K562 (cell line): ENCODE measurements at regions not wholly inside any gene's neighbourhood (a gene's known extent, or its start where the extent isn't known, plus 50 kb on each side); places are given as distances from the start of the nearest gene placed in this dataset.
"Not testable (repeated sequence)": the region's sequence is repeated elsewhere in the genome, so short reads cannot be mapped to it uniquely, and the experiment has no call there.

Experiments
- LARP7 ChIP-seq: fragments of 450-650 bp; IDR thresholded peaks from 2 replicates; pipeline ENCODE4 v1.6.1; 2016
- TF ChIP-seq, protein P1 (sequence below): fragments of 450-650 bp; formaldehyde crosslinking; IDR thresholded peaks from 2 replicates; pipeline ENCODE4 v1.4.0; 2020; ENCODE audit warnings: mild to moderate bottlenecking, moderate library complexity
- TF ChIP-seq, protein P2 (sequence below): IDR thresholded peaks from 2 replicates; pipeline ENCODE4 v1.6.1; 2011; ENCODE audit not compliant: insufficient read length; ENCODE audit errors: extremely low read depth

DNA sequence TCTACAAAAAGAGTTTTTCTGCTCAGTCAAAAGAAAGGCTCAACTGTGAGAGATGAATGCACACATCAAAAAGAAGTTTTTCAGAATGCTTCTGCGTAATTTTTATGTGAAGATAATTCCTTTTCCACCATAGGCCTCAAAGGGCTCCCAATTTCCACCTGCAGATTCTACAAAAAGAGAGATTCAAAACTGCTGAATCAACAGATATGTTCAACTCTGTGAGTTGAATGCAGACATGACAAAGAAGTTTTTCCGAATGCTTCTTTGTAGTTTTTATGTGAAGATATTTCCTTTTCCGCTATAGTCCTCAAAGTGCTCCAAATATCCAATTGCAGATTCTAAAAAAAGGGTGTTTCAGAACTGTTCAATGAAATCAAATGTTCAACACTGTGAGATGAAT, 300.8 kb upstream of the DEFB115 start:
- TF ChIP-seq LARP7, result not testable (repeated sequence)
- TF ChIP-seq, protein P1, sequence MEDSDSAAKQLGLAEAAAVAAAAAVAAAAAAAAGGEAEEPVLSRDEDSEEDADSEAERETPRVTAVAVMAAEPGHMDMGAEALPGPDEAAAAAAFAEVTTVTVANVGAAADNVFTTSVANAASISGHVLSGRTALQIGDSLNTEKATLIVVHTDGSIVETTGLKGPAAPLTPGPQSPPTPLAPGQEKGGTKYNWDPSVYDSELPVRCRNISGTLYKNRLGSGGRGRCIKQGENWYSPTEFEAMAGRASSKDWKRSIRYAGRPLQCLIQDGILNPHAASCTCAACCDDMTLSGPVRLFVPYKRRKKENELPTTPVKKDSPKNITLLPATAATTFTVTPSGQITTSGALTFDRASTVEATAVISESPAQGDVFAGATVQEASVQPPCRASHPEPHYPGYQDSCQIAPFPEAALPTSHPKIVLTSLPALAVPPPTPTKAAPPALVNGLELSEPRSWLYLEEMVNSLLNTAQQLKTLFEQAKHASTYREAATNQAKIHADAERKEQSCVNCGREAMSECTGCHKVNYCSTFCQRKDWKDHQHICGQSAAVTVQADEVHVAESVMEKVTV (CRISPR knock-in tag), result not testable (repeated sequence)
- TF ChIP-seq, protein P2, sequence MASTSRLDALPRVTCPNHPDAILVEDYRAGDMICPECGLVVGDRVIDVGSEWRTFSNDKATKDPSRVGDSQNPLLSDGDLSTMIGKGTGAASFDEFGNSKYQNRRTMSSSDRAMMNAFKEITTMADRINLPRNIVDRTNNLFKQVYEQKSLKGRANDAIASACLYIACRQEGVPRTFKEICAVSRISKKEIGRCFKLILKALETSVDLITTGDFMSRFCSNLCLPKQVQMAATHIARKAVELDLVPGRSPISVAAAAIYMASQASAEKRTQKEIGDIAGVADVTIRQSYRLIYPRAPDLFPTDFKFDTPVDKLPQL, result not testable (repeated sequence)
